ENCODE measurements at regions not wholly inside any gene's neighbourhood (a gene's known extent, or its start where the extent isn't known, plus 50 kb on each side); places are given as distances from the start of the nearest gene placed in this dataset.

- TF ChIP-seq CTCF (IDR thresholded peaks at IDR 0.05) = no peak
Observed at GRCh38 chr7:86201767-86202166, 441.9 kb upstream of the GRM3 start.

GRCh38 chr7:86199881-86200614 lies 443.7 kb upstream of the GRM3 start:
- Histone ChIP-seq H3K27ac (ENCODE audit: low read depth in 1 of 2, low read length in 2 of 2) (no peak overlapping the region), H3K4me2 (replicated peaks; ENCODE audit: extremely low read depth, low read length, poor library complexity, severe bottlenecking) (no peak overlapping the region), H4K20me1 (ENCODE audit: insufficient read depth, low read length) (no peaks in the 10 kb centered on the region), H2AFZ (ENCODE audit: insufficient read depth, low read depth, low read length, poor library complexity, severe bottlenecking) (no peak overlapping the region), H3K9me3 (replicated peaks in 1 of 2; ENCODE audit: control insufficient read depth in 1 of 2, insufficient read depth in 1 of 2, low read length in 2 of 2) (peaks cover 19 to 20% of the 10 kb centered on the region in 2 donors), H3K4me1 (ENCODE audit: control insufficient read depth in 1 of 2, insufficient read depth in 2 of 2, low read length in 2 of 2) (no peaks in the 10 kb centered on the region), H3K9ac (ENCODE audit: insufficient read depth, low read length, poor library complexity, severe bottlenecking) (no peak overlapping the region), H3K79me2 (ENCODE audit: insufficient read depth, low read length) (no peaks in the 10 kb centered on the region), H3K36me3 (replicated peaks in 1 of 2; ENCODE audit: control insufficient read depth in 1 of 2, insufficient read depth in 2 of 2, low read length in 2 of 2) (no peaks in the 10 kb centered on the region), H3K27me3 (ENCODE audit: control insufficient read depth in 2 of 2, insufficient read depth in 2 of 2, low read length in 2 of 2) (no peaks in the 10 kb centered on the region), H3K4me3 (replicated peaks in 1 of 3; ENCODE audit: low read depth in 2 of 3, low read length in 3 of 3) (no peak overlapping the region)
- intact Hi-C loops (cut with micrococcal nuclease) = no loop called here
- WGBS (ENCODE audit: insufficient coverage) = no CpG with 5 or more reads among the region's 3 CpGs
- DNase-seq = no peak
- Mint-ChIP-seq H3K27me3 (ENCODE audit: low read depth in 3 of 3) (peaks cover 0 to 2% (median 0%) of the 10 kb centered on the region in 3 donors), H3K27ac (no peak overlapping the region), H3K9me3 (peaks cover 6 to 19% (median 12%) of the 10 kb centered on the region in 7 donors), H3K4me3 (no peak overlapping the region), H3K36me3 (no peaks in the 10 kb centered on the region), H3K4me1 (no peaks in the 10 kb centered on the region)
- no peak for TF ChIP-seq CTCF (IDR thresholded peaks at IDR 0.05)

More at GRCh38 chr7:86201767-86202166, 441.9 kb upstream of the GRM3 start:
- Mint-ChIP-seq H3K4me3 (no peak overlapping the region), H3K27me3 (ENCODE audit: low read depth in 3 of 3) (peaks cover 0 to 2% (median 0%) of the 10 kb centered on the region in 3 donors), H3K4me1 (no peaks in the 10 kb centered on the region), H3K36me3 (no peaks in the 10 kb centered on the region), H3K9me3 (peaks cover 6 to 17% (median 14%) of the 10 kb centered on the region in 7 donors), H3K27ac (no peak overlapping the region)
- Histone ChIP-seq H3K79me2 (ENCODE audit: insufficient read depth, low read length) (no peaks in the 10 kb centered on the region), H3K4me1 (ENCODE audit: control insufficient read depth in 1 of 2, insufficient read depth in 2 of 2, low read length in 2 of 2) (no peaks in the 10 kb centered on the region), H3K36me3 (replicated peaks in 1 of 2; ENCODE audit: control insufficient read depth in 1 of 2, insufficient read depth in 2 of 2, low read length in 2 of 2) (no peaks in the 10 kb centered on the region), H3K27me3 (ENCODE audit: control insufficient read depth in 2 of 2, insufficient read depth in 2 of 2, low read length in 2 of 2) (no peaks in the 10 kb centered on the region), H3K4me3 (replicated peaks in 1 of 3; ENCODE audit: low read depth in 2 of 3, low read length in 3 of 3) (no peak overlapping the region), H3K27ac (ENCODE audit: low read depth in 1 of 2, low read length in 2 of 2) (no peak overlapping the region), H4K20me1 (ENCODE audit: insufficient read depth, low read length) (no peaks in the 10 kb centered on the region), H3K4me2 (replicated peaks; ENCODE audit: extremely low read depth, low read length, poor library complexity, severe bottlenecking) (no peak overlapping the region), H2AFZ (ENCODE audit: insufficient read depth, low read depth, low read length, poor library complexity, severe bottlenecking) (no peak overlapping the region), H3K9ac (ENCODE audit: insufficient read depth, low read length, poor library complexity, severe bottlenecking) (no peak overlapping the region), H3K9me3 (replicated peaks in 1 of 2; ENCODE audit: control insufficient read depth in 1 of 2, insufficient read depth in 1 of 2, low read length in 2 of 2) (peaks cover 19 to 20% of the 10 kb centered on the region in 2 donors)
- no peak for DNase-seq
- 92% methylated on average over 2 of the region's 5 CpGs for WGBS (ENCODE audit: insufficient coverage)
- intact Hi-C loops (cut with micrococcal nuclease) = no loop called here
